Amniotic epithelial cell (primary cell): ENCODE measurements at regions not wholly inside any gene's neighbourhood (a gene's known extent, or its start where the extent isn't known, plus 50 kb on each side); places are given as distances from the start of the nearest gene placed in this dataset.
A peak's percentile ranks its signal among the peaks of the same experiment; 100 is the strongest.
"Not testable (repeated sequence)": the region's sequence is repeated elsewhere in the genome, so short reads cannot be mapped to it uniquely, and the experiment has no call there.

Experiments
- DNase-seq: peaks from one replicate; pipeline ENCODE4 v3.0.0-alpha.2; 2010; ENCODE audit warnings: low read depth

- peak; percentile 87 for DNase-seq
Observed at GRCh38 chr4:74544655-74545361, 99.9 kb downstream of the AREG start.

GRCh38 chr4:74545448-74545847 lies 100.5 kb downstream of the AREG start:
- peak; percentile 47 for DNase-seq

GRCh38 chr4:74546057-74546456 lies 101.1 kb downstream of the AREG start:
- DNase-seq: peak; percentile 91

DNA sequence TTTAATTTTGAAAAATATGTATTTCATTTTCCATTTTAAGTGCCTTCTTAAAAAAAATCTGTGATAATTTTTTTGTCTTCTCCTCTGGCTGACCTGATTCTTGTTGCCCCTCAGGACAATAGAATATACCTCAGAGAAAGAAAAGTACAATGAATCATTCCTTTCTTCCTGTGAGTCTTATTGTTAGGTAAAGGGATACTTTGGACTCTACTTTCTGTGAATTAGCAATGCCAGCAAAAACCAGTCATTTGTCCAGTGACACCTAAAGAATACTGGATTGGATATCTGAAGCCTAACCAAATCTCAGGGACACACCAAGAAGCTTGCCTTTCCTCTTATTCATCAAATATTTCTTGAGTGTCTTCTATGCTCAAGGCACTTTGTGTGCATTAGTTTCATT lies 102.1 kb downstream of the AREG start:
- DNase-seq: no peak

GRCh38 chr4:74548561-74548960 lies 103.6 kb downstream of the AREG start:
- DNase-seq: no peak

GRCh38 chr4:74549936-74550335 lies 105.0 kb downstream of the AREG start:
- peak; percentile 22 for DNase-seq

GRCh38 chr4:74555231-74555630 lies 110.3 kb downstream of the AREG start:
- DNase-seq: no peak

DNA sequence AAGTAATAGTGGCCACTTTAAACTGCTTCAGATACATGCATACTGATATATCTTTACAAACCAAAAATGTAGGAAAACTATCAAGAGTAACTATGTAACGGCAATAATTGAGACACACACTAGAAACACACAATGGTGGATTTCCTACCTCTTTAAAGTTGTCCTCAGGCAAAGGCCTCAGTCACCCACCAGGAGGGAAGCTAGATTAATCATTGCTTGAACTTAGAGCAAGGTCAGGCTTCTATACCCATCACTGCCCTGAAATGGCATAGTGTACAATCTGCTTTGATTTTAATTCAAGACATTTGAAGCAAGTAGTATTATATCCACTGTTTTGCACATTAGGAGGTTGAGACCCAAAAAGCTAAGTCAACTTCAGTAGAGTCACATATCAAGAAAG lies 110.9 kb downstream of the AREG start:
- no peak for DNase-seq

- peak; percentile 13 for DNase-seq
Observed at GRCh38 chr4:74559853-74560252, 114.9 kb downstream of the AREG start.

DNA sequence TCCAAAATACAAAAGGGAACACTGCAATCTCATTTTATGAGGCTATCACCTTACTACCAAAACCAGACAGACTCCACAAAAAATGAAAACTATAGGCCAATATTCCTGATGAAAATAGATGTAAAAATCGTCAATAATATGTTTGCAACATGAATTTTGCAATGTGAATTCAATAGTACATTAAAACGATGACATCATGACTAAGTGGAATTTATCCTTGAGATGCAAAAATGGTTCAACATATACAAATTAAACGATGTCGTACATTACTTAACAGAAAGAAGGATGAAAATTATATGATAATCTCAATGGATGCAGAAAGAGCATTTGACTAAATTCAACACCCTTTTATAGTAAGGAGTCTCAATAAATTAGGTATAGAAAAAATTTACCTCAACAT lies 123.0 kb downstream of the AREG start:
- no peak for DNase-seq

DNA sequence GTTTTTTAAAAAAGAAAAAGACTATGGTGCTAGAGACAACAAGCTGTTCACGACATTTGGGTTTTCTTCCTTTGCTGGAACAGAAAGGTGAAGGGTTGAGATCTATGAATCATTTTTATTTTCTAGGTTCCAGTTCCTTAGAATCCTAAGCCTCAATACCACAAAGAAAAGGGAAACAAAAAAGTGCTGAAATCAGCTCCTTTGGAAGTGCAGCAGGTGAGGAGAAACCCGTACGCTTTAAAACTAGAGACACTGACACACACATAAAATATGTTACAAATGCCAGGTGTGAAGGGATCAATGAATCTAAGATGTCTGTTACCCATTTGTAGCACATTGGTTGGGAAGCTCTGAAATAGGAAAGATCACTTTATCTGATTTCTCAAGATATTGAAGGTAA lies 125.2 kb downstream of the AREG start:
- DNase-seq: no peak

- DNase-seq: no peak
Observed at GRCh38 chr4:74578329-74578728, 133.4 kb downstream of the AREG start.

DNA sequence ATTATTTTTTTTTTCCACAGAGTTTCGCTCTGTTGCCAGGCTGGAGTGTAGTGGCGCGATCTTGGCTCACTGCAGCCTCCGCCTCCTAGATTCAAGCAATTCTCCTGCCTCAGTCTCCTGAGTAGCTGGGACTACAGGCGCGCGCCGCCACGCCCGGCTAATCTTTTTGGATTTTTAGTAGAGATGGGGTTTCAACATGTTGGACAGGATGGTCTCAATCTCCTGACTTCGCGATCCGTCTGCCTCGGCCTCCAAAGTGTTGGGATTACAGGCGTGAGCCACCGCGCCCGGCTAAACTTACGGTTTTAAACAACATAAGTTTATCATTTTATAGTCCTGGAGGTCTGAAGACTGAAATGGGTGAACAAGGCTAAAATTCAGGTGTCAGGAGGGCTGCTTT lies 133.9 kb downstream of the AREG start:
- not testable (repeated sequence) for DNase-seq

GRCh38 chr4:74583089-74583700 lies 138.3 kb downstream of the AREG start:
- DNase-seq: peak; percentile 29

GRCh38 chr4:74583757-74584156 lies 138.8 kb downstream of the AREG start:
- DNase-seq: peak; percentile 57

GRCh38 chr4:74588350-74588749 lies 143.4 kb downstream of the AREG start:
- no peak for DNase-seq

GRCh38 chr4:74590476-74590875 lies 145.5 kb downstream of the AREG start:
- no peak for DNase-seq

DNA sequence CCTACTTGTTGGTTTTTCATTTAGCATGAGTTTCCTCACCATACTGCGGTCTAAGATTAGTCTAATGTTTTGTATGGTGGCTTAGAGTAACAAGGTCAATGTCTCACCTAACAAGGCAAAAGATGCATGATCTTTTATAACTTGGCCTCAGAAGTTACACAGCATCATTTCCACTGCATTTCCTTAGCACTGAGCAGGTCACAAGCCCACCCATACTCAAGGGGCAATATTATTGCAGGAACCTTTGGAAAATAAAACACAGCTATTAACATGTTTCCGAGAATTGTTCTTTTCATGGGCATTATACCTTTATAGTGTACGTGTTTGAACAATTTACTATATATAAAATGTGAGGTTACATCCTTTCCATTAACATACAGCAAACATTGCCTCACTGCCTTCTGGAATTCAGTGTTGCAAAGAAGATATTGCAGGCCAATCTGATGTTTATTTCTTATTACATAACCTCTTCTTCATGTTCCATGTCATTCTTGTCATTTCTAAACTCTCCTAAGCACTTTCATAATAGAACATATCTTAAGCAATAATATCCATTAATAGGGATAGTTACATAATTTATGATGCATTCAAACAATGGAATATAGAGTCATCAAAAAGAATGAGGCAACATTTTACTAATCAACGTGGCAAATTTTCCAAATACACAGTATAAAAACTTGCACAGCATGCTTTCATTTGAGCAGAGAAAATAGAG lies 153.8 kb downstream of the AREG start:
- DNase-seq: peak; percentile 63

- no peak for DNase-seq
Observed at GRCh38 chr4:74603186-74603585, 158.2 kb downstream of the AREG start.

DNA sequence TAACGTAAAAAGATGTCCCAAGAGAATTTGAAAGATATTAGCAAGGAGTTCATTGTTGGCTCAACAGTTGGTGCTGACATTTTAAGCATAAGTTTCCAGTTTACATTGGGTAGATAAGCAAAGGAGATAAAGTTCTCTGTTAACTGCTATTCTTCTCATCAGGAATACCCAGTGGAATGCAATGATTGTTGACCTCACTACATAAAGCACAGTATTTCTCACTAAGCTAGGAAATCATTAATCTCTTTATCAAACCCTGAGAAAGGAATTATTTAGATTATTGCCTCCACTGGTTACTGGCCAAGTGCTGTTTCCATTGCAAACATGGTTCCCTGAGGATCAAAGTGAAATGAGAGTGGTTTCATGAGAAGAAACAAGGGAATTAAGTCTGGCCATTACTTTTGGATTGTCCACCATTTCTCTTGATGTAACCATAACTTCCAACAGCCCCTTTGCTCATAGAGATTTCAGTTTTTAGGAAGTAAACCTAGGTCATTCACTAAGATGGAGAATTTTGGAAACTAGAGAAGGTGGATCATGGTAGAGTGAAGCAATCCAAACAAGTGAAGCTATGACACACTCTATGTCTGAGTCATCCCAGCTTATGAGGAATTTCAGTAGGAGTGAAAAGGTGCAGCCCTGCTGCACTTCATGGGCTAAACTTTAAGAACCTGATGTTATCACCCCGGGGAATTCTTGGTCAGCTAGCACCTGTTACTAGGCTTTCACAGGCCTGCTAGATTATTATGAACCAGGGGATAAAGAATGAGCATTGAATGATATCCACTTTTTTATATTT lies 163.4 kb downstream of the AREG start:
- peak; percentile 79 for DNase-seq

- DNase-seq: no peak
Observed at GRCh38 chr4:74610491-74610890, 165.6 kb downstream of the AREG start.

- DNase-seq: peak; percentile 55
Observed at GRCh38 chr4:74612837-74613236, 167.9 kb downstream of the AREG start.
